NCI-H2107 treated with DMSO at 0.1 percent for 48 hours (cell line): ENCODE measurements at regions not wholly inside any gene's neighbourhood (a gene's known extent, or its start where the extent isn't known, plus 50 kb on each side); places are given as distances from the start of the nearest gene placed in this dataset.

Experiments used
- DNase-seq: peaks from one replicate; lab custom pipeline; 2025; ENCODE audit not compliant: unreplicated experiment; lab: John Stamatoyannopoulos, UW

DNA sequence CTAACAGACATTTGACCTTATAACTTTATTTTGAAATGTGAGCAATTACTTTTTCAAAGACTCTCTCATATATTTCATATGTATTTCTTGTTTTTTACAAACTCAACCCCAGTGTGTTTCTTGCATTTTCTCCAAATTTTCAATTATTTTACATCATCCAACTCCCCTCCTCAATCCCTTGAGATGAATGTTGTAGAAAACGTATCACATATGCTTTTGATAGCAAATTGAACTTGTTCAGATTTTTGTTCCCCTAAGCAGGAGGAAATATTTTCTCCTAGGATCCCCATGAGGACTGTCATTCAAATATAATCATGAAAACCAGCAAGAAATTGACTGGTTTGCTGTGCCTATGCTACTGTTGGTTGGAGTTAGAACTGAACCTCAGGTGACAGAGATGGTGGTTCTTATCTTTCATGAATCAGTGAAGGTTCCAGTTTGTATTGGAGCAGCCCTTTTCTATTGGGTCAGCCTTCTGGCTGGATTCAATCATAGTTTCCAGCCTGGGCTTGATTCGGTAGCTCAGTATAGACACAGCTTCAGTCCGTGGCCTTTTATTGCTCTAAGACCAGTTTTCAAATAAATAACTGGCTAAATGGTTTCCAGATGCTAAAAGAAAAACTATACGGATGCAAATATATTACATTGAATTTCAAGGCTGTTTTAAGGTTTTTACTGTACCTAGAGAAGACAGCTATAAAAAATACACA is 591.0 kb downstream of the EPHA4 start:
- DNase-seq = no peak

DNA sequence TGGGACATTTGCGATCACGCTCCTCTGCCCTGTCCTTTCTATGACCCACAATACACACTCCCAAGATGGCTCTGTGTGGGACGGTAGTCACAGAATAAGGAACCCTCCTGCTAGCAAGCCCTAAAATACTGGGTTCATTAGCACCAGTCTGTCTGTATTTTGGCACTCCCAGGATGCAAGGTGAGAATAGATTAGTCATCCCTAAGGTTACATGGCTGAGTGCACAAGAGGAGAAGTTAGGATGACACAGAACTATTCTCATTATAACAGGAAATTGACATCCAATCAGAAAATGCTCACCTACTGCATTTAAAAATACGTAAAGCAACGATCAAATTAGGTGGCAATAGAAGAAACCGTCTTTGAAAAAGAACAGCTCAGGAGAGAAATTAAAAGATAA is 590.2 kb downstream of the EPHA4 start:
- DNase-seq = no peak

DNA sequence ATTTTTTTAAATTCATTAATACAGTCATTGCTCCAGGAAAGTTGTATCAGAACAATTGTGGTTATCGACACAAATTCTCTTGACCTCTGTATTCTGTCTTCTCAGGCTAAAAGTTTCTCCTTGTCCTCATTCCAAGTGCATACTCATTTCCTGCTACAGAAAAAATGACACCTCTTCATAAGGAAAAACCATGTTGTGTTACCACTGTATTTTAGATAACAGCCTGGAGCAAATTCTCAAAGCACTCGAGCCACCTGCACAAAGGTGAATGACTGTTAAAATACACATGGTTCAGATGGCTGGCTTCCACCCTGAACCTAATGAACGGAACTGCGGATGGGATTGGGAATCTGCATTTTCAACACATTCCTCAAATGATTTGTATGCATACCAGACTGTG is 586.5 kb downstream of the EPHA4 start:
- no peak for DNase-seq

GRCh38 chr2:220987839-220988238 is 584.3 kb downstream of the EPHA4 start:
- no peak for DNase-seq

DNA sequence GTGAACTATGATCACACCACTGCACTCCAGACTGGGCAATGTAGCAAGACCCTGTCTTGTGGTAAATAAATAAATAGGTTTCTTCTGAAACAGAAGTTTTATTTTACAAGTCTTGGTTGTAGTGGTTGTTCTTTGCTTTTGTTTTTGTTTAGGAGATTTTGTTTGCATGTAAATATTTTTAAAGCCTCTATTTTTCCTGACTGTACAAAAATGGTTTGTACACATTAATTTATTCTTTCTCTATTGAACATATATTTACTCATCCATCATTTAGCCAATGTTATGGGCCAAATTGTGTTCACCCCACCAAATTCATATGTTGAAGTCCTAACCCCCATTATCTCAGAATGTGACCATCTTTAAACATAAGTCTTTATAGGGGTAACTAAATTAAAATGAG is 580.1 kb downstream of the EPHA4 start:
- no peak for DNase-seq

- no peak for DNase-seq
These were observed 577.3 kb downstream of the EPHA4 start for GRCh38 chr2:220994846-220995245.

DNA sequence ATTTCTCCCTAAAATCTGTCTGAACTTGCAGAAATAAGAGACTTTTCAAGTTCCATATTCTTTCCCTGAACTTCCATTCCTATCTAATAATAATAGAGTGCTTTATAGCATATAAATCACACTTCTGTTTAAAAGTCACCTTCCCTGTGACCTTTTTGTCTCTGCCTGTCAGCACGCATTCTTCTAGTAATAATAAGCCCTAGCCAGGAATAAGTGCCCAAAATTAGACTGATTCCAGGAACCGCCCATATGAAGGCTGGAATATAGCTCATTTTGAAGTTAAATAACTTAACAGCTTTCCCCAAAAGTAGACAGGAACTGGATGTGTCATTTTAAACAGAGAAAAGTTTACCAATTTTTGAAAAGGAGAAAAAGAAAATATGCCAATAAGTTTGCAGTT is 576.5 kb downstream of the EPHA4 start:
- no peak for DNase-seq

- DNase-seq = no peak
These were observed 573.9 kb downstream of the EPHA4 start for GRCh38 chr2:220998156-220998555.

GRCh38 chr2:220999356-220999755 is 572.7 kb downstream of the EPHA4 start:
- no peak for DNase-seq

DNA sequence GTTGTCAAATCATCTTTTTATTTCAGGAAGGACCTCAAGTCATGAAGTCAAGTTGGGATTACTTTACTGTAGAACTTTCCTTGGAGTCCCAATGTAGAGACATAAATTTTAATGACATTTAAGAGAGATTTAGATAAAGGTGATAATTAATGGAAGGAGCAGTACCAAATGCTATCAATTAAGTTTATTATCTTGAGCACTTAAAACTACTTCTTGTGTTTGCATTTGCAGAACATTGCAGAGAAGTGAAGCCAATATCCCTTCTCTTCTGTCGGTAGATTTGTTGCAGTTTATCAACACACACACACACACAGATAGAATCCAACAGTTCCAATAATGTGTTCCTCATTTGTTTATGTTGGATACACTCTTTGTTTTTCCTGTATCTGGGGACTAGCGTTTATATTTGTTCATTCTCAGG is 570.7 kb downstream of the EPHA4 start:
- no peak for DNase-seq

- no peak for DNase-seq
These were observed 569.9 kb downstream of the EPHA4 start for GRCh38 chr2:221002101-221002685.

- DNase-seq = no peak
These were observed 566.8 kb downstream of the EPHA4 start for GRCh38 chr2:221005338-221005737.

DNA sequence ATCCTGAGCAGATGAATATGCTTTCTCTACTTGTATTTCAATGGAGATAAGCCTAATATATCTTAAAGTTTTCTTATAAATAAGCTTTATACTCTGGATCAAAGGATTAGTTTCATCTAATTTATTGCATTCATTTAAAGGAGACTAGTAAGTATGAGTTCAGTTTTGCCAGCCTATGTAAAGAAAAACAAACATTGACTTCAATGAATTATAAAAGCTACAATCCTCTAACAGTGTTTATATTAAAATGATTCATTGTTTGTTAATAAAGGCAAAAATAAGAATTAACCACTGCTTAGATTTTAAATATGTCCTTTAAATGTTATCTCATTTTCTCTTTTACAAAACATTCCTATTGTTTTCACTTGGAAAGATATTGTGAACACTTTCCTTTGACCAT is 566.0 kb downstream of the EPHA4 start:
- DNase-seq = no peak

GRCh38 chr2:221016551-221016950 is 555.6 kb downstream of the EPHA4 start:
- DNase-seq = no peak

DNA sequence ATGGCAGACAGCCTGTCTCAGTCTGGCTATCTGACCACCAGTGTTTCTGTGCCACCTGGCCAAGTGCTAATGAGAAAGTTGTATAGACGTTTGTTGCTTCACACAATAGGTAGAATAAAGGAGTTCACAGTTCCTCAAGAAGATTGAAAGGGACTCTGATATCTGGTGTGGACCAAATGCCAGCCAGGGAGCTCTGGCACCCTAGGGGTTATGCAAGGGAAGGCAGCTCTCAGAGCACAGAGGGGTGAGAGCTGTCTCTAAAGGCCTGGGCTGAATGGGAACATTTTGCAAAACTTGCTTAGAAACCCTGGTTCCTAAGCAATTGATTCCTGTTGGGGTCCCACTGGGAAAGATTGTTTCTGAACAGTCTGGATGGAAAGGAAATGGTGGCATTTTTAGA is 553.8 kb downstream of the EPHA4 start:
- DNase-seq = no peak

GRCh38 chr2:221019668-221020067 is 552.4 kb downstream of the EPHA4 start:
- no peak for DNase-seq

DNA sequence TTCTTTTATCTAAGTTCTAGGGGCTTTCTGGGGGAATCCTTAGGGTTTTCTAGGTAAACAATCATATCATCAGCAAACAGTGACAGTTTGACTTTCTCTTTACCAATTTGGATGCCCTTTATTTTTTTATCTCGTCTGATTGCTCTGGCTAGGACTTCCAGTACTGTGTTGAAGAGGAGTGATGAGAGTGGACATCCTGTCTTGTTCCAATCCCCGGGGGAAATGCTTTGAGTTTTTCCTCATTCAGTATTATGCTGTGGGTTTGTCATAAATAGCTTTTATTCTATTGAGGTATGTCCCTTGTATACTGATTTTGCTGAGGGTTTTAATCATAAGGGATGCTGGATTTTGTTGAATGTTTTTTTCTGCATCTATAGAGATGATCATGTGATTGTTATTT is 549.5 kb downstream of the EPHA4 start:
- no peak for DNase-seq

DNA sequence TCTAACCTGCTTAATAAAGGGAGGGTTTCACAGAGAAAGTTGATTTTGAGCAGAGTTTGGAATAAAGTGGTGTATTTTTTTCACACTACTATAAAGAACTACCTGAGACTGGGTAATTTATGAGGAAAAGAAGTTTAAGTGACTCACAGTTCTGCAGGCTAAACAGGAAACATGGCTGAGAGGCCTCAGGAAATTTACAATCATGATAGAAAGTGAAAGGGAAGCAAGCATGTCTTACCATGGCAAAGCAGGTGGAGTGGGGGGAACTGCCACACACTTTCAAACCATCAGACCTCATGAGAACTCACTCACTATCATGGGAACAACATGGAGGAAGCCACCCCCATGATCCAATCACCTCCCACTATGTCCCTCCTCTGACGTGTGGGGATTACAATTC is 546.7 kb downstream of the EPHA4 start:
- no peak for DNase-seq

DNA sequence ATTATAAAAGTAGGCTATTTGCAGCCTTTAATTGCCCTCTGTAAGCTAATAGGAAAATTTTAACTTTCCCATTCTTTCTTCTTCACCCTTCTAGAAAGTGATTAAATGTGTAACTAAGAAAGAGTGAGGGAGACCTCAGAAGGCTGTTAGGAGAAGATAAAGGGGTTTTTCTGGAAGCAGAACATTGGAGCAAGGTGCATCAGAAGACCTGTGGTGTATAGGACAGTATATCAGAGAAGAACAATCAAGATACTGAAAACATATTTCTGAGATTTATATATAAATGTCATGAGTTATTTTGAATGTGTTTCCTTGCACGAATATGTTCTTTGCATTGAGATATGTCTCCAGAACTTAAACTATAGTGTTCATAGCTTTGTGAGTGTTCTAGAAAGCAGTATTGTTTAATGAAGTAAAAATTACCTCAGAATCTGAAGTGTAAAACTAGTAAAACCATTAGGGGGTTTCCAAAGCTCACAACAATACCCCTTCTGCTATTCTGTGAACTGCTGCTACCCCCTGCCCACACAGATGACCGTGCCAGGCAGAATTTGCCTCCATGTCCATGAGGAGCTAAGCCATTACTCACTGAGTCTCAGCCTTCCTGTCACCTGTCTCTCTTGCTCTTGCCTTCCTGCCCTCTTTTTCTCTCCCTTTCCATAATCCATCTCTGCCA is 537.9 kb downstream of the EPHA4 start:
- DNase-seq = no peak

DNA sequence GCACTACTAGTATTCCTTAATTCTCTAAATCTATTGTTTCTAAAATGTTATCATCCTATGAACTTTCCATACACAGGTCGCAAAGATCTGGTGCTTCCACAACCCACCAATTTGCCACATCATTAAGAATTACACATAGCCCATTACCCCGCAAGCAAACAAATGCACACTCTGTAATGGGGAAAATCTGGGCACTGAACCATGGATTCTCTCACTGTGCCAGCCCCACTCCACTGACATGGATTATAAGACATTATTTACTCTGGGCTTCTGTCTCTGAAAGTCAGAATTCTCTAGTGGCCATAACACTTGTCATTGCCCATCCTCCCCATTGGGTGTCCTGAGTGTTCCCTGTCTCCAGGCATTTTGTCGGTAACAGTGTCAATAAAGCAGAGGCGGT is 537.1 kb downstream of the EPHA4 start:
- no peak for DNase-seq

DNA sequence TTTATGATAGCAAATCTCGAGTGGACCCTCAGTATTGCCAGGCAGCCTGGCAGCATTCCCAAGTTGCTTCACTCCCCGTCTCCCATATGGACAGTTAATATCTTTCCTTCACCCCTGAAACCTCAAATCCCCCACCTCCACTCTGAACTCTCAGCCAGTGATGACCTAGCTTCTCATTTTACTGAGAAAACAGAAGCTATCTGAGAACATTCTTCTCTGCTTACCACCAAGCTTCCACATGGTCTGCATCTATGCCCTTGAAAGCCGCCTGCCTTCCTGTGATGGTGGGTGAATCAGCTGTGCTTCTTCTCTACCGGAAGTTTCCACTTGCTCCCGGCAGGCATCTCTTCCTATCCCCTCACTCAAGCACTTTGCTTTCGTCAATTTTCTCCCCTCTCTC is 529.2 kb downstream of the EPHA4 start:
- no peak for DNase-seq

- DNase-seq = no peak
These were observed 527.3 kb downstream of the EPHA4 start for GRCh38 chr2:221044781-221045180.
